SKM-1 (cell line): ENCODE measurements at regions not wholly inside any gene's neighbourhood (a gene's known extent, or its start where the extent isn't known, plus 50 kb on each side); places are given as distances from the start of the nearest gene placed in this dataset.

ENCODE experiments used
- DNase-seq: peaks from one replicate; lab custom pipeline; 2025; ENCODE audit not compliant: unreplicated experiment; lab: John Stamatoyannopoulos, UW

GRCh38 chr6:80647156-80647555 is 540.7 kb downstream of the BCKDHB start:
- no peak for DNase-seq

- no peak for DNase-seq
These were observed 537.4 kb downstream of the BCKDHB start for GRCh38 chr6:80643881-80644280.

DNA sequence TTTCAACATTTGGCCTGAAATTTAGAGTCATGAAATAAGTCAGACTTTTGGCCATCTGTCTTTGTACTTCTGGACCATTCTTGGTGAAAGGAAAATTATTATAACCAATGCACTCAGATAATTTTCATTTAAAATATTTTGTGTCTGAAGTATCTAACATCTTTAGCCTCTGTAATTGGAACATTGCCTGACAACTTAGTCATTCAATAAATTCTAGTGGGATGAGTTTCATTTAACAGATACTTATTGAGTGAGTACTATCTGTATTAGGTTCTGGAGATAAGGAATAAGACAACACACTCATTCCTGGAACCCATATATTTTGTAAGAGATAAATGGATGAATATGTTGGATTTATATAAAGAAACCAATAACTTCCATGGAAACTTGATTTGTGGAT is 536.0 kb downstream of the BCKDHB start:
- DNase-seq, result no peak

GRCh38 chr6:80641591-80641990 is 535.1 kb downstream of the BCKDHB start:
- no peak for DNase-seq

GRCh38 chr6:80640176-80640575 is 533.7 kb downstream of the BCKDHB start:
- no peak for DNase-seq

- DNase-seq, result no peak
These were observed 532.7 kb downstream of the BCKDHB start for GRCh38 chr6:80639181-80639629.

DNA sequence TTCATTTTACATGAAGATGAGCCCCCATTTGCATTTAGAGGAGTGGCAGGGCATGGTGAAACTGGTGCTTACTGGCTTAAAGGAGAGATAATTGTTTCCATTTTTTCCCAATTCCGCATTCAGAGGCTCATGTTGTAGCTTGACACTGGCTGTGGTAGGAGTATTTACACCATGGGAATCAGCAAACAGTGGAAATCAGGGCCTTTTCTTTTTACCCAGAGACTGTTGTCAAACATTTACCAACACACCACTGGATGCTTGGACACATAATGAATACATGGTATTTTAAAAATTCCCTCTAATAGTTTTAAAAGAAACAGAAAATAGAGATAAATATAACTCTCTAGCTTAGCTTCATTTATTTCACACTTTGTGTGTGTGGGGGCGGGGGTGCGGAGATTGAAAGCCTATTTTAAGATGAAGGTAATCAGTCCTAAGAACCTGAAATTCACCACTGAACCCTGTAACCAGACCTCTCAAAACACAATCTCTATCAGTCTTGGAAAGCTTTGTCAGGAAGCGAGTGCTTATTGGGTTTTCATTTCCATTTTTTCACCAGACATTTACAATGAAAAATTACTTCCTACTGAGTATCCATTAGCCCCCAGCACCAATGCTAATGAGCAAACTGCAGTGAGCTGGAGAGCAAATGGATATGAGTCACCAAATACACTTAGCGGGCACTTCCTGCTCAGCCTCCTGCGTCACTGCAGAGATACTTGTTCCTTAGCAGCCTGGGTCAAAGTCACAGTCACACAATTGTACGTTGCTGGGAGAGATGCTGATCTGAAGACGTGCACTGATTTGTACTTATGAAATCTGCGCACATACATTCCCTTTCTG is 532.0 kb downstream of the BCKDHB start:
- DNase-seq, result peak; percentile 1

GRCh38 chr6:80637312-80637711 is 530.8 kb downstream of the BCKDHB start:
- no peak for DNase-seq

DNA sequence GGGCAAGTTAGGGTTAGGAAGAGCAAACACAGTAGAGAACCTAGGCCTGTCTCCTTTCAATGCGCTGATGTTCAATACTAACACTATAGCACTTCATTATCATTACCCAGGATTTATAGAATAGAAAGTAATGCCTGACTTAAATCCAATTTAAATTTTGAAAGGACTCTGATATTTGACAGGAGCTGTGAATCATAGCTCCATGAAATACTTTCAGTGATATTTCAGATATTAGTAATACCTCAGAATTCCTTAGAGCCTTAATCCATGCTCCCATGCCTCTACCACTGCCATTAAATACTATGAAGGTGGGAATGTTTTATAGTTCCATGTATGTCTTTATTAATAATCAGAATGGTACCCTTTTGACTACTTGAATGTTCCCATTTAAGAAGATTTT is 530.2 kb downstream of the BCKDHB start:
- no peak for DNase-seq

DNA sequence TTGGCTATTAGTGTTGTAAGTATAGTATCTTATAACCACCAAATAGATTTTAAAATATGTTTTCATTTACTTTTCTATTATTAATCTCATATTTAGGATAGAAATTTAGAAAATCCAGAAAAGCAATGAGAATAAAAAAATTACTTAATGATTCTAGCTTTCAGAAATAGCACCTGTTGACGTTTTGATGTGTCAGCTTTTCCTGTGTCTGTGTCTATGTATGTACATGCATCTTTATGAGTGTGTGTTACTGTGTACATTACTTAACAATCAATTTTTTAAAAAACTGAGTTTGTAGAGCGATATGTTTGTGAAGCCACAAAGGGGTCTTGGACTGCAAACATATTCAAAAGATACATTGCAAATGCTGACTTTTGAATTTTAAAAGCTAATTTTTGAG is 526.9 kb downstream of the BCKDHB start:
- no peak for DNase-seq

DNA sequence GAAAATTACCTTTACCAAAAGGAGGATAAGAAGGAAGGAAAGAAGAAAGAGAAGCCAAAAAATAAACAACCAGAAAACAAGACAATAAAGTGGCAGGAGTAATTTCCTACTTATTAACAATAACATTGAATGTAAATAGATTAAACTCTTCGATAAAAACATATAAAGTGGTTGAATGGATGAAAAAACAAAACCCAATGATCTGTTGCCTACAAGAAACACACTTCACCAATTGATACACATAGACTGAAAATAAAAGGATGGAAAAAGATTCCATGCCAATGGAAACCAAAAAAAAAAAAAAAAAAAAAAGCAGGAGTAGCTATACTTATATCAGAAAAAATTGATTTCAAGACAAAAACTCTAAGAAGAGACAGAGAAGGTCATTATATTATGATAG is 518.9 kb downstream of the BCKDHB start:
- no peak for DNase-seq

DNA sequence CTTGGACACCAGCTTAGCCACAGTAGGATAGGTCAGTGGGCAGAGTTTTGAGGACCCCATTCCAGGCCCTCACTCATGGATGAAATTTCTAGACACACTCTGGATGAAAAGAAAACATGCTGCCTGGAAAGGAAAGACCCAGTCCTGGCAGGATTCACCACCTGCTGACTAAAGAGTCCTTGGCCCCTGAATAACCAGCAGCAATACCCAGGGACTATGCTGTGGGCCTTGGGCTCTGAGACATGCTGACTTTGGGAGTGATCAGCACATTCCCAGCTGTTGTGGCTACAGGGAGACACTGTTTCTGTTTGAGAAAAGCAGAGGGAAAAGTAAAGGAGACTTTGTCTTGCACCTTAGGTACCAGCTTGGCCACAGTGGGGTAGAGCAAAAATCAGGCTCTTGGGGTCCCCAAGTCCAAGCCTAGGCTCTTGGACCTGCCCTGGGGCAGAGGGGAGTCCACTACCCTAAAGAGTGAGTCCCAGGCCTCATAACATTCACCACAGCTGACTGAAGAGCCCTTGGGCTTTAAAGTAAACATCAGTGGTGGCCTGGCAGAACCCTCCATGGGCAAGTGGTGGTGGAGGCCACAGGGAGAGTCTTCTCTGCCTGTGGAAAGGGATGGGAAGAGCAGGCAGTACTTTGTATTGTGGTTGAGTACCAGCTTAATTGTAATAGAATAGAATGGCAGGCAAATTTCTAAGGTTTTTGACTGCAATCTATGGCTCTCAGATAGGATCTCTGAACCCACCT is 516.8 kb downstream of the BCKDHB start:
- no peak for DNase-seq

DNA sequence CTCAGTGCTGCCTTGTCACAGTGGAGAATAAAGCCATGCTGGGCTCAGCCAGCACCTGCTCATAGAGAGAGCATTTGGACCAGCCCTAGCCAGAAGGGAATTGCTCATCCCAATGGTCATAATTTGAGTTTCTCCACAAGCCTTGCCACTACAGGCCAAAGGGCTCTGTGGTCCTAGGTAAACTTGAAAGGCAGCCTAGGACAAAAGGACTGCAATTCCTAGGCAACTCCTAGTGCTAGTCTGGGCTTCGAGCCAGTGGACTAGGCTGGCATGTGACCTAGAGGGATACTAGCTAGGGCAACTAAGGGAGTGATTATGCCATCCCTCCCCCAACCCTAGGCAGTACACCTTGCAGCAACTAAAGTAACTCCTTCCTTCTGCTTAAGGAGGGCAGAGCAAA is 516.2 kb downstream of the BCKDHB start:
- no peak for DNase-seq

- no peak for DNase-seq
These were observed 512.5 kb downstream of the BCKDHB start for GRCh38 chr6:80618953-80619352.

DNA sequence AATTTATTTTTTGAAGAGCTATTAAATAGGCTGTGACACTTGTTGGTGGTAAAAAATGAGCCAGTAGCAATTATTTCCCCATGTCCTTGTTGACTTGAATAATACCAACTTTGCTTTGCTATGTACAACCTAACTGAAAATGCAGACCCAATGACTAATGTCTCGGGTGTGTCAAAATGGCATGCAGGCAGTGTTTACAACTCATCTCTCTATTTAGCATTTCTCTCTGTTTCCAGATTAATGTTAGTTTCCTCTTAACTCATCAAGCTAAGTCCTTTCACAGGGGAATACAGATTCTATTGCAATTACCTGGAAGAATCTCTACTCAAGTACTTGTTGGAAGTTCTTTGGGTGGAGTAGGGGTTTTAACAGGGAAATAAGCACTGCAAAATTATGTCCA is 504.4 kb downstream of the BCKDHB start:
- no peak for DNase-seq

DNA sequence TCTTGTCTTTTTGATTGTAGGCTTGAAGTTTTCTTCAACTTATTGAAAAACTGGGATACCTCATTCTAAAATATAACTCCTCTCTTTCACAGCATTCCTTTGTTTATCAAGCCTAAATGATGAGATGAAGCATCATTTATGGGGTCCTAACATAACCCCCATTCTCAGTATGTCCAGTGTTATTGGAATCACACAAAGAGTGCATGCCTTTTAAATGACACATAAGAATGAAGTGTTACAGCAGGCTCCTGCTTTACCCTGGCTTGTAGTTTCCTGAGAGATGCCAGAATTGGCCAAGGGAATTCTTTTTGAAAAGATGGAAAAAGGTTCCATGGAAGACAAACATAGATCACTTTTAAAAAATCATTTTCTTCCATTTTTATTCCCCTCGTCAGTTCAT is 502.4 kb downstream of the BCKDHB start:
- no peak for DNase-seq

DNA sequence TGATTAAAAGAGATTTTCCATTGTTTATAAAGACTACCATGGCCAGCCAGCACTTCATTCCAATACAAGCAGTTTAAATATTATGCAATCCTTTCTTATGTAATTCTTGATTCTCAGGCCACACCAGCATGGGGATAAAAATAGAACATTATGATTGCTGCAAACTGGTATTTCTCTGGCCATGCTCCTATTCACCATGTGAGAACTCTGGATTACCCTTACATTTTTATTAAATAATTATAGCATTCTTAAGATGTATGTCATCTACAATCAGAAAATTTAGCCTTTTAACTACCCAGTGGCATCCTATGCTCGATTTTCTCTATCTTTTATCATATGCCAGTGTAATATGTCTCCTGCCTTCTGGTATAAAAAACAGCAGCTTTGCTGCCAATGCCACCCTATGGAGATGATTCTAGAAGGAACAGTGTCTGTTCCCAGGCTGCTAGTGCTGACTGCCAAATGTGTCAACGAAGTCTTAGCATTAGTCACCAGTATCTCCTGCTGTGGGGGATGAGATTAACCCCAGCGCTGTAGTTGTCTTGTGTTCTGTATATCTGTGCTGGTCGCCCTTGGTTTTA is 501.4 kb downstream of the BCKDHB start:
- DNase-seq, result peak; percentile 28

- no peak for DNase-seq
These were observed 498.9 kb downstream of the BCKDHB start for GRCh38 chr6:80605165-80605989.

- DNase-seq, result no peak
These were observed 497.2 kb downstream of the BCKDHB start for GRCh38 chr6:80603679-80604078.

GRCh38 chr6:80594461-80594860 is 488.0 kb downstream of the BCKDHB start:
- no peak for DNase-seq

DNA sequence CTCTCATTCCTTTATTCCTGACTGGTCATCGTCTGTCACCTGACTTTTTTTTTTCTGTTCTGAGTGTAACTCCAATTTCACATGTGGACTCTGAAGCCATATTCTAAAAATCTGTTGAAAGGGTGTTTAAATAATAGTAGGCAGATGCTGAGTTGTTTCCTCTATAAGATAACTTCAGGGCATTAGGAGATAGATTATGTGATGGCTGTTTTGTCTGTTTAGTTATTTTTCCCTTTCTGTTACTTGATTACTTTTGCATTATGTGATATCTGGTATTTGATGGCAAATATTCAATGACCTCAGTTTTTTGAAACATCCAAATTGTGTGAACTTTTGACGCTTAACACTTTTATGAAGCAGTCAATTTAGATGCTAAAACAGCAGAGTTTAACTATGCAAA is 486.0 kb downstream of the BCKDHB start:
- no peak for DNase-seq
